ENCODE measurements at regions not wholly inside any gene's neighbourhood (a gene's known extent, or its start where the extent isn't known, plus 50 kb on each side); places are given as distances from the start of the nearest gene placed in this dataset.

DNA sequence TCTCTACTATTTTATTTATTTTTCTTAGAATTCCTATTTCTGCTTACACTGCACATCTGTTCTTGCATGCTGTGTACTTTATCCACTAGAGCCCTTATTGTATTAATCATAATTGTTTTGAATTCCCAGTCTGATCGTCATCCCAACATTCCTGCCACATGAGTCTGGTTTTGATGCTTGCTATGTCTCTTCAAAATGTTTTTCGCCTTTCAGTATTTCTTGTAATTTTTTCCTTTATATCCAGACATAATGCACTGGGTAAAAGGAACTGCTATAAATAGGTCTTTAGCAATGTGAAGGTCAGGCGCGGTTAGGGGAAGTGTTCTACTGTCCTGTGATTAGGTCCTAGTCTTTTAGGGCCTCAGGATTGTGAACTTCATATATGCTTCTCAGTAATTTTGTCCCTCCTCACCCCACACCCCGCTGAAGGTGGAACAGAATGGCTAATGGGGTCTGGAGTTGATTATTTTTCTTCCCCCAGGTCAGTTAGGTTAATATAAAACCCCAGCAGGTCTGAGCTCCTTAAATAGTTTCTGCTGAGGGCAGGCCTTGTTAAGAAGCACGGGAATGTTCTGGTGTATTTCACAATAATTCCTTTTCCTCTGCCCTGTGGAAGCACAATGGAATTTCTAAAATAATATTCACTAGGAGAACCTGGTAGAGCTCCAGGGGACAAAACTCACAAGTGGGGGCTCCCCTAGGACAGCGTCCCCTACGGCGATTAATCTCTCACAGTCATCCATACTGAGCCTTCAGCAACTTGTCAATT is 146.6 kb upstream of the TUT7 start (continued):
- TF ChIP-seq, protein P1, sequence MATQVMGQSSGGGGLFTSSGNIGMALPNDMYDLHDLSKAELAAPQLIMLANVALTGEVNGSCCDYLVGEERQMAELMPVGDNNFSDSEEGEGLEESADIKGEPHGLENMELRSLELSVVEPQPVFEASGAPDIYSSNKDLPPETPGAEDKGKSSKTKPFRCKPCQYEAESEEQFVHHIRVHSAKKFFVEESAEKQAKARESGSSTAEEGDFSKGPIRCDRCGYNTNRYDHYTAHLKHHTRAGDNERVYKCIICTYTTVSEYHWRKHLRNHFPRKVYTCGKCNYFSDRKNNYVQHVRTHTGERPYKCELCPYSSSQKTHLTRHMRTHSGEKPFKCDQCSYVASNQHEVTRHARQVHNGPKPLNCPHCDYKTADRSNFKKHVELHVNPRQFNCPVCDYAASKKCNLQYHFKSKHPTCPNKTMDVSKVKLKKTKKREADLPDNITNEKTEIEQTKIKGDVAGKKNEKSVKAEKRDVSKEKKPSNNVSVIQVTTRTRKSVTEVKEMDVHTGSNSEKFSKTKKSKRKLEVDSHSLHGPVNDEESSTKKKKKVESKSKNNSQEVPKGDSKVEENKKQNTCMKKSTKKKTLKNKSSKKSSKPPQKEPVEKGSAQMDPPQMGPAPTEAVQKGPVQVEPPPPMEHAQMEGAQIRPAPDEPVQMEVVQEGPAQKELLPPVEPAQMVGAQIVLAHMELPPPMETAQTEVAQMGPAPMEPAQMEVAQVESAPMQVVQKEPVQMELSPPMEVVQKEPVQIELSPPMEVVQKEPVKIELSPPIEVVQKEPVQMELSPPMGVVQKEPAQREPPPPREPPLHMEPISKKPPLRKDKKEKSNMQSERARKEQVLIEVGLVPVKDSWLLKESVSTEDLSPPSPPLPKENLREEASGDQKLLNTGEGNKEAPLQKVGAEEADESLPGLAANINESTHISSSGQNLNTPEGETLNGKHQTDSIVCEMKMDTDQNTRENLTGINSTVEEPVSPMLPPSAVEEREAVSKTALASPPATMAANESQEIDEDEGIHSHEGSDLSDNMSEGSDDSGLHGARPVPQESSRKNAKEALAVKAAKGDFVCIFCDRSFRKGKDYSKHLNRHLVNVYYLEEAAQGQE (IDR thresholded peaks at IDR 0.05; ENCODE audit: low read depth, low read length): no peak
- TF ChIP-seq, protein P2, sequence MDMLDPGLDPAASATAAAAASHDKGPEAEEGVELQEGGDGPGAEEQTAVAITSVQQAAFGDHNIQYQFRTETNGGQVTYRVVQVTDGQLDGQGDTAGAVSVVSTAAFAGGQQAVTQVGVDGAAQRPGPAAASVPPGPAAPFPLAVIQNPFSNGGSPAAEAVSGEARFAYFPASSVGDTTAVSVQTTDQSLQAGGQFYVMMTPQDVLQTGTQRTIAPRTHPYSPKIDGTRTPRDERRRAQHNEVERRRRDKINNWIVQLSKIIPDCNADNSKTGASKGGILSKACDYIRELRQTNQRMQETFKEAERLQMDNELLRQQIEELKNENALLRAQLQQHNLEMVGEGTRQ (IDR thresholded peaks at IDR 0.05; ENCODE audit: borderline replicate concordance, low read depth, low read length): no peak
- TF ChIP-seq NRF1 (IDR thresholded peaks at IDR 0.05; ENCODE audit: low read depth, low read length): no peak
- no peak for TF ChIP-seq RCOR1 (IDR thresholded peaks at IDR 0.05; ENCODE audit: low read length)
- peak; percentile 27; the same call in 1 of the 2 replicates for TF ChIP-seq SIN3A (IDR thresholded peaks at IDR 0.05; ENCODE audit: borderline replicate concordance, low read depth, low read length)
- TF ChIP-seq FOSL2 (IDR thresholded peaks at IDR 0.05; ENCODE audit: borderline replicate concordance, low read depth): peak; percentile 94
- TF ChIP-seq POLR2AphosphoS5 (IDR thresholded peaks at IDR 0.05; ENCODE audit: low read depth, low read length): peak; percentile 70; the same call in 1 of the 2 replicates
- TF ChIP-seq TCF12 (IDR thresholded peaks at IDR 0.05): peak; percentile 94
- TF ChIP-seq RFX5 (IDR thresholded peaks at IDR 0.05; ENCODE audit: low read length): no peak
- TF ChIP-seq MEF2A (IDR thresholded peaks at IDR 0.05; ENCODE audit: borderline replicate concordance, low read depth): peak; percentile 83; the same call in 1 of the 2 replicates
- TF ChIP-seq RAD21 (IDR thresholded peaks at IDR 0.05; ENCODE audit: low read length): no peak
- TF ChIP-seq FOXM1 (IDR thresholded peaks at IDR 0.05; ENCODE audit: low read depth): 0 out of 2 replicates have a peak, but pooled peaks have one; percentile 18

DNA sequence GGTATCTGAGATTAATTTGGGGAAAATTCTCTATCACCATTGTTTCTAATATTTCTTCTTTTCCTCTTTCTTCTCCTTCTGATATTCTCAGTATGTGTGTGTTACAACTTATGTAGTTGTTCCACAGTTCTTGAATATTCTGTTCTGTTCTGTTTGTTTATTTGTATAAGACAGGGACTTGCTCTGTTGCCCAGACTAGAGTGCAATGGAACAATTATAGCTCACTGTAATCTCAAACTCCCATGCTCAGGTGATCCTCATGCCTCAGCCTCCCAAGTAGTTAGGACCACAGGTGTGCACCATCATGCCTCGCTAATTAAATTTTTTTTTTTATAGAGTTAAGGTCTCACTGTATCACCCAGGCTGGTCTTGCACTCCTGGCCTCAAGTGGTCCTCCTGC is 145.8 kb upstream of the TUT7 start:
- Histone ChIP-seq H3K4me2 (0 out of 2 replicates have a peak overlapping the region, but pooled peaks have one; percentile 61), H3K36me3 (replicated peaks in 1 of 2; ENCODE audit: control insufficient read depth in 1 of 2, insufficient read depth in 2 of 2, low read length in 1 of 2) (no peaks in the 10 kb centered on the region), H3K79me2 (ENCODE audit: insufficient read depth) (no peaks in the 10 kb centered on the region), H4K20me1 (ENCODE audit: insufficient read depth) (no peaks in the 10 kb centered on the region), H3K27ac (ENCODE audit: low read depth in 2 of 2, low read length in 1 of 2) (peak overlapping the region; percentile 36 to 74; a peak in 2 of 4 replicates), H3K9ac (no peak overlapping the region), H3K9me2 (no peaks in the 10 kb centered on the region), H3K4me1 (ENCODE audit: control insufficient read depth in 1 of 2, insufficient read depth in 2 of 2, low read depth in 1 of 2, low read length in 1 of 2) (peaks cover 0 to 6% of the 10 kb centered on the region in 2 experiments; a peak in 1 of 4 replicates), H3K27me3 (ENCODE audit: insufficient read depth) (no peaks in the 10 kb centered on the region), H3K4me3 (ENCODE audit: low read depth in 2 of 2, low read length in 1 of 2) (no peak overlapping the region), H2AFZ (ENCODE audit: low read depth) (no peak overlapping the region), H3F3A (replicated peaks; ENCODE audit: insufficient read depth) (peaks cover 9% of the 10 kb centered on the region), H3K9me3 (0 out of 2 replicates have a peak, but pooled peaks cover 2% of the 10 kb centered on the region)
- ChIA-PET POLR2A (no interaction called here), CTCF (interaction anchor here (0.5 to 1.0 kb wide), 2 partner anchors 13 to 200 kb away, joined by 3 read pairs; no protein-coding TSS in a partner anchor)
- DNase-seq: no peak
- WGBS (ENCODE audit: low lambda C conversion rate): 100% methylated on average over 1 of the region's 1 CpG
- TF ChIP-seq RAD21 (IDR thresholded peaks at IDR 0.05; ENCODE audit: low read length): no peak
- TF ChIP-seq, protein P3, sequence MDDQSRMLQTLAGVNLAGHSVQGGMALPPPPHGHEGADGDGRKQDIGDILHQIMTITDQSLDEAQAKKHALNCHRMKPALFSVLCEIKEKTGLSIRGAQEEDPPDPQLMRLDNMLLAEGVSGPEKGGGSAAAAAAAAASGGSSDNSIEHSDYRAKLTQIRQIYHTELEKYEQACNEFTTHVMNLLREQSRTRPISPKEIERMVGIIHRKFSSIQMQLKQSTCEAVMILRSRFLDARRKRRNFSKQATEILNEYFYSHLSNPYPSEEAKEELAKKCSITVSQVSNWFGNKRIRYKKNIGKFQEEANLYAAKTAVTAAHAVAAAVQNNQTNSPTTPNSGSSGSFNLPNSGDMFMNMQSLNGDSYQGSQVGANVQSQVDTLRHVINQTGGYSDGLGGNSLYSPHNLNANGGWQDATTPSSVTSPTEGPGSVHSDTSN (IDR thresholded peaks at IDR 0.05): no peak
- TF ChIP-seq, protein P4, sequence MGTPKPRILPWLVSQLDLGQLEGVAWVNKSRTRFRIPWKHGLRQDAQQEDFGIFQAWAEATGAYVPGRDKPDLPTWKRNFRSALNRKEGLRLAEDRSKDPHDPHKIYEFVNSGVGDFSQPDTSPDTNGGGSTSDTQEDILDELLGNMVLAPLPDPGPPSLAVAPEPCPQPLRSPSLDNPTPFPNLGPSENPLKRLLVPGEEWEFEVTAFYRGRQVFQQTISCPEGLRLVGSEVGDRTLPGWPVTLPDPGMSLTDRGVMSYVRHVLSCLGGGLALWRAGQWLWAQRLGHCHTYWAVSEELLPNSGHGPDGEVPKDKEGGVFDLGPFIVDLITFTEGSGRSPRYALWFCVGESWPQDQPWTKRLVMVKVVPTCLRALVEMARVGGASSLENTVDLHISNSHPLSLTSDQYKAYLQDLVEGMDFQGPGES (IDR thresholded peaks at IDR 0.05; ENCODE audit: low read depth, low read length): no peak
- TF ChIP-seq GABPA (IDR thresholded peaks at IDR 0.05; ENCODE audit: low read depth): no peak
- TF ChIP-seq SIN3A (IDR thresholded peaks at IDR 0.05; ENCODE audit: borderline replicate concordance, low read depth, low read length): no peak
- TF ChIP-seq ELF1 (IDR thresholded peaks at IDR 0.05): no peak
- TF ChIP-seq RFX5 (IDR thresholded peaks at IDR 0.05; ENCODE audit: low read length): no peak
- TF ChIP-seq RXRA (IDR thresholded peaks at IDR 0.05; ENCODE audit: borderline replicate concordance, low read depth): no peak
- TF ChIP-seq, protein P5, sequence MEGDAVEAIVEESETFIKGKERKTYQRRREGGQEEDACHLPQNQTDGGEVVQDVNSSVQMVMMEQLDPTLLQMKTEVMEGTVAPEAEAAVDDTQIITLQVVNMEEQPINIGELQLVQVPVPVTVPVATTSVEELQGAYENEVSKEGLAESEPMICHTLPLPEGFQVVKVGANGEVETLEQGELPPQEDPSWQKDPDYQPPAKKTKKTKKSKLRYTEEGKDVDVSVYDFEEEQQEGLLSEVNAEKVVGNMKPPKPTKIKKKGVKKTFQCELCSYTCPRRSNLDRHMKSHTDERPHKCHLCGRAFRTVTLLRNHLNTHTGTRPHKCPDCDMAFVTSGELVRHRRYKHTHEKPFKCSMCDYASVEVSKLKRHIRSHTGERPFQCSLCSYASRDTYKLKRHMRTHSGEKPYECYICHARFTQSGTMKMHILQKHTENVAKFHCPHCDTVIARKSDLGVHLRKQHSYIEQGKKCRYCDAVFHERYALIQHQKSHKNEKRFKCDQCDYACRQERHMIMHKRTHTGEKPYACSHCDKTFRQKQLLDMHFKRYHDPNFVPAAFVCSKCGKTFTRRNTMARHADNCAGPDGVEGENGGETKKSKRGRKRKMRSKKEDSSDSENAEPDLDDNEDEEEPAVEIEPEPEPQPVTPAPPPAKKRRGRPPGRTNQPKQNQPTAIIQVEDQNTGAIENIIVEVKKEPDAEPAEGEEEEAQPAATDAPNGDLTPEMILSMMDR (IDR thresholded peaks at IDR 0.05): no peak

All from SK-N-SH (cell line).